PC-3 (cell line): ENCODE measurements at regions not wholly inside any gene's neighbourhood (a gene's known extent, or its start where the extent isn't known, plus 50 kb on each side); places are given as distances from the start of the nearest gene placed in this dataset.

Source experiments
- CTCF ChIP-seq: fragments of 300-600 bp; sonication (generic); conservative IDR thresholded peaks from 2 replicates; pipeline ENCODE4 v1.5.1; 2017; ENCODE audit warnings: antibody characterized with exemption, low read depth, mild to moderate bottlenecking, low read length
- EZH2 ChIP-seq: fragments of 300-600 bp; sonication (generic); IDR thresholded peaks from one replicate; pipeline ENCODE4 v1.6.1; 2017; ENCODE audit warnings: antibody characterized with exemption, mild to moderate bottlenecking, low read length; ENCODE audit not compliant: unreplicated experiment
- EZH2phosphoT487 ChIP-seq: fragments of 300-600 bp; sonication (generic); IDR thresholded peaks from 2 replicates; pipeline ENCODE4 v1.6.1; 2018; ENCODE audit warnings: mild to moderate bottlenecking, antibody characterized with exemption, low read length, borderline replicate concordance

- no peak for TF ChIP-seq CTCF
- TF ChIP-seq EZH2phosphoT487 = no peak
- no peak for TF ChIP-seq EZH2
Observed at GRCh38 chr14:44774396-44774795, 187.4 kb downstream of the KLHL28 start.
